ENCODE measurements at regions not wholly inside any gene's neighbourhood (a gene's known extent, or its start where the extent isn't known, plus 50 kb on each side); places are given as distances from the start of the nearest gene placed in this dataset.

GRCh38 chr11:15346907-15347306, 232.2 kb downstream of the INSC start:
- TF ChIP-seq, protein P1, sequence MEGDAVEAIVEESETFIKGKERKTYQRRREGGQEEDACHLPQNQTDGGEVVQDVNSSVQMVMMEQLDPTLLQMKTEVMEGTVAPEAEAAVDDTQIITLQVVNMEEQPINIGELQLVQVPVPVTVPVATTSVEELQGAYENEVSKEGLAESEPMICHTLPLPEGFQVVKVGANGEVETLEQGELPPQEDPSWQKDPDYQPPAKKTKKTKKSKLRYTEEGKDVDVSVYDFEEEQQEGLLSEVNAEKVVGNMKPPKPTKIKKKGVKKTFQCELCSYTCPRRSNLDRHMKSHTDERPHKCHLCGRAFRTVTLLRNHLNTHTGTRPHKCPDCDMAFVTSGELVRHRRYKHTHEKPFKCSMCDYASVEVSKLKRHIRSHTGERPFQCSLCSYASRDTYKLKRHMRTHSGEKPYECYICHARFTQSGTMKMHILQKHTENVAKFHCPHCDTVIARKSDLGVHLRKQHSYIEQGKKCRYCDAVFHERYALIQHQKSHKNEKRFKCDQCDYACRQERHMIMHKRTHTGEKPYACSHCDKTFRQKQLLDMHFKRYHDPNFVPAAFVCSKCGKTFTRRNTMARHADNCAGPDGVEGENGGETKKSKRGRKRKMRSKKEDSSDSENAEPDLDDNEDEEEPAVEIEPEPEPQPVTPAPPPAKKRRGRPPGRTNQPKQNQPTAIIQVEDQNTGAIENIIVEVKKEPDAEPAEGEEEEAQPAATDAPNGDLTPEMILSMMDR (conservative IDR thresholded peaks at IDR 0.05), result no peak
- no peak for TF ChIP-seq ZFX (IDR thresholded peaks at IDR 0.05)
